GM23338 (cell line): ENCODE measurements at regions not wholly inside any gene's neighbourhood (a gene's known extent, or its start where the extent isn't known, plus 50 kb on each side); places are given as distances from the start of the nearest gene placed in this dataset.

ENCODE experiments used
- ATAC-seq: fragments of 200-7000 bp; cut with Tn5 transposase; 3 replicates; pipeline ENCODE4 v1.9.1; 2020
- DNase-seq: peaks from one replicate; pipeline ENCODE4 v3.0.0-alpha.2; 2015; ENCODE audit warnings: low spot score
- H2AFZ ChIP-seq: fragments of 200-600 bp; sonication (generic); 2 replicates; pipeline ENCODE4 v1.8.0; 2016; ENCODE audit warnings: antibody characterized with exemption, mild to moderate bottlenecking, moderate library complexity
- H3F3A ChIP-seq: fragments of 200-600 bp; sonication (generic); replicated peaks from 2 replicates; pipeline ENCODE4 v1.8.0; 2017; ENCODE audit warnings: antibody characterized with exemption, mixed run types, low read depth
- H3K27ac ChIP-seq: fragments of 200-600 bp; sonication (generic); 2 replicates; pipeline ENCODE4 v1.6.1; 2016; ENCODE audit warnings: low read depth
- H3K27me3 ChIP-seq: fragments of 200-600 bp; sonication (generic); 2 replicates; pipeline ENCODE4 v1.8.0; 2016; ENCODE audit warnings: mild to moderate bottlenecking, mixed run types, moderate library complexity; ENCODE audit not compliant: insufficient read depth
- H3K36me3 ChIP-seq: fragments of 200-600 bp; sonication (generic); 2 replicates; pipeline ENCODE4 v1.8.0; 2016; ENCODE audit warnings: mild to moderate bottlenecking; ENCODE audit not compliant: insufficient read depth
- H3K4me1 ChIP-seq: fragments of 200-600 bp; sonication (generic); 2 replicates; pipeline ENCODE4 v1.8.0; 2016; ENCODE audit warnings: mild to moderate bottlenecking, moderate library complexity; ENCODE audit not compliant: insufficient read depth
- H3K4me2 ChIP-seq: fragments of 200-600 bp; sonication (generic); 2 replicates; pipeline ENCODE4 v1.7.1; 2017; ENCODE audit warnings: mixed run types
- H3K4me3 ChIP-seq: fragments of 200-600 bp; sonication (generic); 2 replicates; pipeline ENCODE4 v1.6.1; 2016; ENCODE audit warnings: mixed run types
- H3K79me2 ChIP-seq: fragments of 200-600 bp; sonication (generic); replicated peaks from 2 replicates; pipeline ENCODE4 v1.8.0; 2017; ENCODE audit warnings: mild to moderate bottlenecking; ENCODE audit not compliant: insufficient read depth
- H3K9me2 ChIP-seq: fragments of 200-600 bp; sonication (generic); 2 replicates; pipeline ENCODE4 v1.8.0; 2017; ENCODE audit not compliant: insufficient read depth
- H4K20me1 ChIP-seq: fragments of 200-600 bp; sonication (generic); replicated peaks from 2 replicates; pipeline ENCODE4 v1.8.0; 2017; ENCODE audit warnings: mild to moderate bottlenecking; ENCODE audit not compliant: insufficient read depth
- H3K27ac Mint-ChIP-seq: 2 replicates; pipeline ENCODE4 v1.8.0; 2020; ENCODE audit warnings: inconsistent platforms, mild to moderate bottlenecking, moderate library complexity, mixed read lengths
- H3K27me3 Mint-ChIP-seq: 3 replicates; pipeline ENCODE4 v1.8.0; 2022; ENCODE audit warnings: low read depth, mild to moderate bottlenecking, moderate library complexity, mixed read lengths, inconsistent platforms; ENCODE audit not compliant: insufficient read depth, poor library complexity
- H3K36me3 Mint-ChIP-seq: 3 replicates; pipeline ENCODE4 v1.8.0; 2021; ENCODE audit warnings: low read depth, mild to moderate bottlenecking, inconsistent platforms, moderate library complexity, mixed read lengths
- H3K4me1 Mint-ChIP-seq: 3 replicates; pipeline ENCODE4 v1.8.0; 2020; ENCODE audit warnings: mild to moderate bottlenecking, inconsistent platforms, mixed read lengths
- H3K4me3 Mint-ChIP-seq: 3 replicates; pipeline ENCODE4 v1.8.0; 2021; ENCODE audit warnings: moderate library complexity, mild to moderate bottlenecking, inconsistent platforms, mixed read lengths
- H3K9me3 Mint-ChIP-seq: 3 replicates; pipeline ENCODE4 v1.8.0; 2020; ENCODE audit warnings: moderate library complexity, mild to moderate bottlenecking, inconsistent platforms, mixed read lengths
- CREB1 ChIP-seq: fragments of 250-450 bp; sonication (Bioruptor Pico); IDR thresholded peaks from 2 replicates; pipeline ENCODE4 v1.5.0; 2020; ENCODE audit warnings: low read depth, mild to moderate bottlenecking, moderate library complexity
- CTCF ChIP-seq, 2 experiments: fragments of 200-600 bp in 1 of 2; sonication (generic) in 1 of 2; conservative IDR thresholded peaks; 2 replicates each; pipeline versions ENCODE4 v1.5.1 to v1.6.1; 2016 to 2017; ENCODE audit warnings: antibody characterized with exemption in 2 of 2, low read depth in 2 of 2, mild to moderate bottlenecking in 2 of 2, moderate library complexity in 1 of 2
- ETS1 ChIP-seq: IDR thresholded peaks from 2 replicates; pipeline ENCODE4 v1.6.1; 2016; ENCODE audit warnings: antibody characterized with exemption
- EZH2 ChIP-seq: fragments of 200-600 bp; sonication (generic); IDR thresholded peaks from one replicate; pipeline ENCODE4 v1.8.0; 2017; ENCODE audit warnings: antibody characterized with exemption, mild to moderate bottlenecking, low read depth; ENCODE audit not compliant: unreplicated experiment
- EZH2phosphoT487 ChIP-seq: fragments of 200-600 bp; sonication (generic); IDR thresholded peaks from one replicate; pipeline ENCODE4 v1.8.1; 2018; ENCODE audit warnings: antibody characterized with exemption; ENCODE audit not compliant: unreplicated experiment
- JUNB ChIP-seq: IDR thresholded peaks from one replicate; pipeline ENCODE4 v1.6.1; 2016; ENCODE audit warnings: antibody characterized with exemption; ENCODE audit not compliant: unreplicated experiment
- NANOG ChIP-seq: IDR thresholded peaks from 2 replicates; pipeline ENCODE4 v1.6.1; 2016; ENCODE audit warnings: antibody characterized with exemption, borderline replicate concordance
- POLR2AphosphoS5 ChIP-seq: IDR thresholded peaks from 2 replicates; pipeline ENCODE4 v1.6.1; 2016; ENCODE audit warnings: antibody characterized with exemption, low read depth
- REST ChIP-seq: IDR thresholded peaks from one replicate; pipeline ENCODE4 v1.6.1; 2018; ENCODE audit warnings: antibody characterized with exemption; ENCODE audit not compliant: unreplicated experiment
- STAT1 ChIP-seq: IDR thresholded peaks from one replicate; pipeline ENCODE4 v1.6.1; 2016; ENCODE audit warnings: antibody characterized with exemption; ENCODE audit not compliant: unreplicated experiment
- ZNF114 ChIP-seq: fragments of 250-450 bp; sonication (Bioruptor Pico); IDR thresholded peaks from 2 replicates; pipeline ENCODE4 v1.5.0; 2020; ENCODE audit warnings: mild to moderate bottlenecking, moderate library complexity
- ZNF331 ChIP-seq: fragments of 250-450 bp; sonication (Bioruptor Pico); IDR thresholded peaks from 2 replicates; pipeline ENCODE4 v1.5.0; 2020; ENCODE audit warnings: low read depth, mild to moderate bottlenecking, moderate library complexity
- ZNF462 ChIP-seq: fragments of 250-450 bp; sonication (Bioruptor Pico); IDR thresholded peaks from 2 replicates; pipeline ENCODE4 v1.5.0; 2020; ENCODE audit warnings: mild to moderate bottlenecking, moderate library complexity

- no peak for TF ChIP-seq CTCF (conservative IDR thresholded peaks at IDR 0.05; ENCODE audit: low read depth in 2 of 2)
- no peak for TF ChIP-seq JUNB
Measured at GRCh38 chr20:21788082-21788481, 82.6 kb downstream of the PAX1 start (continued).

GRCh38 chr20:21781446-21782075, 76.1 kb downstream of the PAX1 start:
- peak; percentile 57 for DNase-seq
- TF ChIP-seq POLR2AphosphoS5 = no peak
- TF ChIP-seq EZH2 = no peak
- no peak for TF ChIP-seq ZNF462 (CRISPR knock-in tag)
- no peak for TF ChIP-seq NANOG
- TF ChIP-seq EZH2phosphoT487 = no peak
- TF ChIP-seq REST = no peak
- TF ChIP-seq ZNF331 (CRISPR knock-in tag) = no peak
- no peak for TF ChIP-seq STAT1
- TF ChIP-seq ETS1 = no peak
- no peak for TF ChIP-seq ZNF114 (CRISPR knock-in tag)
- no peak for TF ChIP-seq CREB1 (CRISPR knock-in tag)

More at GRCh38 chr20:21781446-21782075, 76.1 kb downstream of the PAX1 start:
- Histone ChIP-seq H3K79me2 (no peaks in the 10 kb centered on the region), H3K4me2 (no peak overlapping the region), H4K20me1 (no peaks in the 10 kb centered on the region), H3K4me3 (no peak overlapping the region), H3K9me2 (peaks cover 11% of the 10 kb centered on the region; the same call in 1 of the 2 replicates), H3F3A (no peaks in the 10 kb centered on the region), H3K36me3 (no peaks in the 10 kb centered on the region), H3K27me3 (no peaks in the 10 kb centered on the region), H3K4me1 (no peaks in the 10 kb centered on the region), H3K27ac (no peak overlapping the region), H2AFZ (peak overlapping the region; percentile 93; the same call in 1 of the 2 replicates)
- H3K4me1 Mint-ChIP-seq = peaks cover 8% of the 10 kb centered on the region
- H3K9me3 Mint-ChIP-seq = peaks cover 3% of the 10 kb centered on the region; the same call in 2 of the 3 replicates
- peak; percentile 89 for ATAC-seq
- no peak overlapping the region for H3K27ac Mint-ChIP-seq
- H3K36me3 Mint-ChIP-seq = no peaks in the 10 kb centered on the region
- H3K4me3 Mint-ChIP-seq = no peak overlapping the region
- H3K27me3 Mint-ChIP-seq = peaks cover under 1% of the 10 kb centered on the region
